WERI-Rb-1 (cell line): ENCODE measurements at regions not wholly inside any gene's neighbourhood (a gene's known extent, or its start where the extent isn't known, plus 50 kb on each side); places are given as distances from the start of the nearest gene placed in this dataset.
"Not testable (repeated sequence)": the region's sequence is repeated elsewhere in the genome, so short reads cannot be mapped to it uniquely, and the experiment has no call there.

Experiments
- DNase-seq: peaks from one replicate; pipeline ENCODE4 v3.0.0-alpha.2; 2020
- H3K27ac ChIP-seq: fragments of 250-450 bp; sonication (Bioruptor Pico); 2 replicates; pipeline ENCODE4 v1.5.1; 2020; ENCODE audit warnings: mild to moderate bottlenecking, moderate library complexity
- H3K27me3 ChIP-seq: fragments of 250-450 bp; sonication (Bioruptor Pico); 2 replicates; pipeline ENCODE4 v1.5.1; 2021; ENCODE audit warnings: mild to moderate bottlenecking, low read depth, moderate library complexity; ENCODE audit not compliant: insufficient read depth, severe bottlenecking
- H3K36me3 ChIP-seq: fragments of 250-450 bp; sonication (Bioruptor Pico); 2 replicates; pipeline ENCODE4 v1.5.1; 2020; ENCODE audit warnings: mild to moderate bottlenecking, moderate library complexity
- H3K4me3 ChIP-seq: 2 replicates; pipeline ENCODE4 v1.5.1; 2011; ENCODE audit warnings: low read depth, mild to moderate bottlenecking, control low read depth, low read length
- H3K9me3 ChIP-seq: fragments of 250-450 bp; sonication (Bioruptor Pico); 2 replicates; pipeline ENCODE4 v1.5.1; 2021; ENCODE audit warnings: mild to moderate bottlenecking, moderate library complexity; ENCODE audit not compliant: severe bottlenecking
- TF ChIP-seq, protein P1 (sequence below): IDR thresholded peaks from 2 replicates; pipeline ENCODE4 v1.5.1; 2011; ENCODE audit warnings: low read depth, mild to moderate bottlenecking, control low read depth, inconsistent platforms, low read length

DNA sequence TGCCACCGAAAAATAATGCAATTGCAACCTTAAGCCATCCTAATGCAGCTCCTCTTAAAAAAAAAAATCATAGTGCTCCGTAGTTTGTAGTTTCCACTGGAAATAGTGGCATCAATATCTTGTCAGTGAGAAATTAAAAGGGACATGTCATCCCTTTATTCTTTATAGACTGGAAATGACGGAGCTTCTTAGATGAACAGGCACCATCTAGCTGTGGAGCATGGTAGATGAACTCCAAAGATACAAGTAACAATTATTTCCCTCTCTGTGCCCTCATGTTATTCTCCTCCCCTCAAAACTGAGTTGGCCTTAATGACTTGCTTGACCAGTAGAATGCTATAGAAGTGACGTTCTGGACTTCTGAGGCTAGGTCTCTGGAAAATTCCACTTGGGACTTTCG is 268.1 kb upstream of the SPTLC3 start:
- Histone ChIP-seq H3K9me3 (no peaks in the 10 kb centered on the region), H3K27me3 (no peaks in the 10 kb centered on the region), H3K36me3 (no peaks in the 10 kb centered on the region), H3K4me3 (no peak overlapping the region), H3K27ac (no peak overlapping the region)
- TF ChIP-seq, protein P1, sequence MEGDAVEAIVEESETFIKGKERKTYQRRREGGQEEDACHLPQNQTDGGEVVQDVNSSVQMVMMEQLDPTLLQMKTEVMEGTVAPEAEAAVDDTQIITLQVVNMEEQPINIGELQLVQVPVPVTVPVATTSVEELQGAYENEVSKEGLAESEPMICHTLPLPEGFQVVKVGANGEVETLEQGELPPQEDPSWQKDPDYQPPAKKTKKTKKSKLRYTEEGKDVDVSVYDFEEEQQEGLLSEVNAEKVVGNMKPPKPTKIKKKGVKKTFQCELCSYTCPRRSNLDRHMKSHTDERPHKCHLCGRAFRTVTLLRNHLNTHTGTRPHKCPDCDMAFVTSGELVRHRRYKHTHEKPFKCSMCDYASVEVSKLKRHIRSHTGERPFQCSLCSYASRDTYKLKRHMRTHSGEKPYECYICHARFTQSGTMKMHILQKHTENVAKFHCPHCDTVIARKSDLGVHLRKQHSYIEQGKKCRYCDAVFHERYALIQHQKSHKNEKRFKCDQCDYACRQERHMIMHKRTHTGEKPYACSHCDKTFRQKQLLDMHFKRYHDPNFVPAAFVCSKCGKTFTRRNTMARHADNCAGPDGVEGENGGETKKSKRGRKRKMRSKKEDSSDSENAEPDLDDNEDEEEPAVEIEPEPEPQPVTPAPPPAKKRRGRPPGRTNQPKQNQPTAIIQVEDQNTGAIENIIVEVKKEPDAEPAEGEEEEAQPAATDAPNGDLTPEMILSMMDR, result no peak
- no peak for DNase-seq

DNA sequence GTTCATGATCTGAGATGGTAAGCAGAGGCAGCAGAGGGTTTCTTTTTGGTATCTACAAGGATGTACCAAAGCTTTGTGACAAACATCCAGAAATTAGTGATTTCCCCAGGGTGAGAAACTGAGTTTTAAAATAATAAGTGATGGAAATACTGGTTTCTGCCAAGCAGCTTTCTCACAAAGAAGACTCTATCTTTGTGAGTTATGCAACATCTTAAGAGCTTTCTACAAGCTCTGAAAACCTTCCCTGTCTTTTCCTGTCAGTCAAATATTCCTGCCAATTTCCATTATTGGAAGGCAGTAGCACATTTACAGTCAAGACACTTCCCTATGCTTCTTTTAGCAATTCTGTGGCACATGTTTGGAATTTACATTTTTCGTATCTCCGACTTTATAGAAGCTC is 264.7 kb upstream of the SPTLC3 start:
- Histone ChIP-seq H3K9me3 (no peaks in the 10 kb centered on the region), H3K4me3 (no peak overlapping the region), H3K36me3 (no peaks in the 10 kb centered on the region), H3K27me3 (no peaks in the 10 kb centered on the region), H3K27ac (no peak overlapping the region)
- DNase-seq, result no peak
- TF ChIP-seq, protein P1, result no peak

DNA sequence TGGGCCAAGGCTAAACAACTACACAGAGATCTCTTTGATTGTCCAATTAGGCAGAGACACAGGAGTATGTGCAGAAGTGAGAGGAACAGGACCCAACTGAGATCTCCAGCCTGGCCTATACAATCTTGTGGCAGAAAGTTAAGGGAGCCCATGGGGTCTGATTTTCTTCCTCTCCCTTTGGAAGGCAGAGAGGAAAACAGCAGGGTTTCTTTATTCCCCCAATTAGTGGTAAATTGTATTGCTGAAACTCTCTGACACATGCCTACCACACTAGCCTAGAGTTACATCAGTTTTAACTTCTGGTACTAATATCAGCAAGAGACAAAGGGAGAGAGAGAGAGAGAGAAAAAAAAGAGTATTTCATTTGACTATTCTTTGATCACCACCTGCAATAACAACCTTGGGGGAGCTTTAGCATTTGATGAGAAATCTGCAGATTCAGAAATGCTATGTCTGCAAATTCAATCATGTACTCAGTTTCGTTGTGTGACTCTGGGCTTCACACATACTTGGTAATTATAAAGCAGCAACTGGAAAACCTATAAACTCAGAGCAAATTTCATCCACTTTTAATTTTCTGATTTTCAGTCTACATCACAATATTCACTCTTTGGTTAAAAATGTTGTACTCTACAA is 260.3 kb upstream of the SPTLC3 start:
- no peaks in the 10 kb centered on the region for H3K36me3 ChIP-seq
- H3K9me3 ChIP-seq, result no peaks in the 10 kb centered on the region
- H3K27me3 ChIP-seq, result no peaks in the 10 kb centered on the region
- DNase-seq, result no peak
- no peak overlapping the region for H3K4me3 ChIP-seq
- no peak overlapping the region for H3K27ac ChIP-seq
- TF ChIP-seq, protein P1, result no peak

DNA sequence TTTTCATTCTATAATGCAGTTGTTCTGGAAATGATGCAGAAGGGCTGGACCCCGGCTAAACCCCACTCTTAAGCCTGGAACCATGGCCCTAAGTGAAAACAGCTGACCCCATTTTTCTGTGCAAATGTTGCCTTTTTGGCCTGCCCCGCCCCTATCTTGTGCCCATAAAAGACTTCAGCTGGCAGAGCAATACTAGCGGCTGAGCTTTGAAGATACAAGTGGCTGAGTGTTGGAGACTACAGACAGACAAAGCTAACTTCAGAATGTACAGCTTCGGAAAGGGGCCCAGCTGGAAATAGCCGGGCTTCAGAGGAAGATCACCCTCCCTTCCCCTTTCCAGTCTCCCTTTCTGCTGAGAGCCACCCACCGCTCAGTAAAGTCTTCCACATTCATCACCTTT is 258.6 kb upstream of the SPTLC3 start:
- Histone ChIP-seq H3K27me3 (no peaks in the 10 kb centered on the region), H3K27ac (no peak overlapping the region), H3K9me3 (no peaks in the 10 kb centered on the region), H3K4me3 (no peak overlapping the region), H3K36me3 (no peaks in the 10 kb centered on the region)
- DNase-seq, result no peak
- TF ChIP-seq, protein P1, result no peak

DNA sequence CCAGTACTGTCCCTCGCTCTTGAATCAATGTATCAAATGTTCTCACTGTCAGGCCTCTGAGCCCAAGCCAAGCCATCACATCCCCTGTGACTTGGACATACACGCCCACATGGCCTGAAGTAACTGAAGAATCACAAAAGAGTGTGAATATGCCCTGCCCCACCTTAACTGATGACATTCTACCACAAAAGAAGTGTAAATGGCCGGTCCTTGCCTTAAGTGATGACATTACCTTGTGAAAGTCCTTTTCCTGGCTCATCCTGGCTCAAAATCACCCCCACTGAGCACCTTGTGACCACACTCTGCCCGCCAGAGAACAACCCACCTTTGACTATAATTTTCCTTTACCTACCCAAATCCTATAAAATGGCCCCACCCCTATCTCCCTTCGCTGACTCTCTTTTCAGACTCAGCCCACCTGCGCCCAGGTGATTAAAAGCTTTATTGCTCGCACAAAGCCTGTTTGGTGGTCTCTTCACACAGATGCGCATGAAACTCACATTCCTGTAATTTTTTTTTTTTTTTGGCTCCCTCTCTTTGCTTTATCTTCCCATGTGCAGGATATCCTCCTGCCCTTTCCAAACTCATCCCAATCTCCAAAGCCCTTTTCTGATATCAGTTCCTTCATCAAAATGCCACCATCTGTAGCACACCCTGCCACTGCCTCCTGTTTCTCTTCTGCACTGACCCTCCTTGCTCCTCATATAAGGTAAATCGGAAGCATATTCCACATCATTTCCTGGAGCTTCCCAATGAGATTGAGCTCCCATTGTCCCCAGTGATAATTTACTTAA is 255.7 kb upstream of the SPTLC3 start:
- DNase-seq, H3K27me3 ChIP-seq, H3K4me3 ChIP-seq, H3K27ac ChIP-seq, H3K36me3 ChIP-seq, H3K9me3 ChIP-seq: not testable (repeated sequence)

DNA sequence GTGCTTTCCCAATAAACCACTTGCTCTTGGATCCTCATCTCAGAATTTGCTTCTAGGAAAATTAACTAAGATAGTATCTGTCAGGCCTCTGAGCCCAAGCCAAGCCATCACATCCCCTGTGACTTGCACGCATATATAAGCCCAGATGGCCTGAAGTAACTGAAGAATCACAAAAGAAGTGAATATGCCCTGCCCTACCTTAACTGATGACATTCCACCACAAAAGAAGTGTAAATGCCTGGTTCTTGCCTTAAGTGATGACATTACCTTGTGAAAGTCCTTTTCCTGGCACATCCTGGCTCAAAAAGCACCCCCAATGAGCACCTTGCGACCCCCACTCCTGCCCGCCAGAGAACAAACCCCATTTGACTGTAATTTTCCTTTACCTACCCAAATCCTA is 255.0 kb upstream of the SPTLC3 start:
- H3K9me3 ChIP-seq, DNase-seq, H3K27me3 ChIP-seq, H3K27ac ChIP-seq, H3K36me3 ChIP-seq, H3K4me3 ChIP-seq: not testable (repeated sequence)

DNA sequence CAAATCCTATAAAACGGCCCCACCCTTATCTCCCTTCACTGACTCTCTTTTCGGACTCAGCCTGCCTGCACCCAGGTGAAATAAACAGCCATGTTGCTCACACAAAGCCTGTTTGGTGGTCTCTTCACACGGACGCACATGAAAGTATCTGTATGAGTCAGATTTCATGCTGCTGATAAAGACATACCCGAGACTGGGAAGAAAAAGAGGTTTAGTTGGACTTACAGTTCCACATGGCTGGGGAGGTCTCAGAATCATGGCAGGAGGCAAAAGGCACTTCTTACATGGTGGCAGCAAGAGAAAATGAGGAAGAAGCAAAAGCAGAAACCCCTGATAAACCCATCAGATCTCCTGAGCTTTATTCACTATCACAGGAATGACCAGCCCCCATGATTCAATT is 249.3 kb upstream of the SPTLC3 start:
- not testable (repeated sequence) for H3K27ac ChIP-seq, H3K4me3 ChIP-seq

More for the DNA sequence above, 249.3 kb upstream of the SPTLC3 start:
- not testable (repeated sequence) for H3K9me3 ChIP-seq, H3K36me3 ChIP-seq, H3K27me3 ChIP-seq, DNase-seq
